HEK293 (cell line): ENCODE measurements at regions not wholly inside any gene's neighbourhood (a gene's known extent, or its start where the extent isn't known, plus 50 kb on each side); places are given as distances from the start of the nearest gene placed in this dataset.

Experiments
- CTCF ChIP-seq: fragments of 450-650 bp; formaldehyde crosslinking; IDR thresholded peaks from 2 replicates; pipeline ENCODE4 v1.5.1; 2016; ENCODE audit warnings: missing biosample characterization, missing genetic modification characterization
- KLF10 ChIP-seq: fragments of 450-650 bp; IDR thresholded peaks from 2 replicates; pipeline ENCODE4 v1.5.1; 2018; ENCODE audit warnings: missing biosample characterization, mild to moderate bottlenecking, missing genetic modification characterization
- ZNF501 ChIP-seq: fragments of 450-650 bp; formaldehyde crosslinking; IDR thresholded peaks from 2 replicates; pipeline ENCODE4 v1.5.1; 2016; ENCODE audit warnings: missing biosample characterization, missing genetic modification characterization

- no peak for TF ChIP-seq KLF10
- no peak for TF ChIP-seq ZNF501
- TF ChIP-seq CTCF (tag by site-specific recombination): no peak
These were observed 1088.2 kb upstream of the CITED2 start for GRCh38 chr6:140462453-140463311.
